HepG2 (cell line): ENCODE measurements at regions not wholly inside any gene's neighbourhood (a gene's known extent, or its start where the extent isn't known, plus 50 kb on each side); places are given as distances from the start of the nearest gene placed in this dataset.

Source experiments
- ATAC-seq: fragments of 200-7000 bp; cut with Tn5 transposase; 3 replicates; pipeline ENCODE4 v1.9.1; 2020; ENCODE audit warnings: mild to moderate bottlenecking, moderate library complexity
- BruUV-seq: library from RNA; stranded (reverse); fragments of 400-500 nt; replicated peaks from 2 replicates; lab custom pipeline; 2021; lab: Mats Ljungman, UMichigan
- CTCF ChIA-PET: fragments of 300-600 bp; formaldehyde crosslinking; extraction: SDS; loops from one replicate; lab custom pipeline; 2021; ENCODE audit warnings: low total read pairs, inconsistent platforms, low intra/inter-chr PET ratio; lab: Yijun Ruan, JAX
- POLR2A ChIA-PET: fragments of 350-600 bp; sonication (Branson Sonifier 250); formaldehyde crosslinking; loops from one replicate; lab custom pipeline; 2020; ENCODE audit warnings: antibody characterized with exemption, inconsistent platforms; lab: Yijun Ruan, JAX
- DNase-seq: peaks from one replicate; pipeline ENCODE4 v3.0.0-alpha.2; 2015; ENCODE audit warnings: low spot score
- FAIRE-seq: peaks from 3 replicates; lab custom pipeline; 2011; peaks lifted over from hg19 to GRCh38; lab: Jason Lieb, UNC
- H2AFZ ChIP-seq: one replicate; pipeline ENCODE4 v1.6.1; 2011; ENCODE audit warnings: low read length, inconsistent platforms
- H3K27ac ChIP-seq: fragments of 300-600 bp; 3 replicates; pipeline ENCODE4 v1.8.0; 2011; ENCODE audit warnings: mixed run types, mild to moderate bottlenecking, mixed read lengths, low read length, inconsistent platforms; ENCODE audit not compliant: insufficient read depth; ENCODE audit errors: extremely low read length
- H3K27me3 ChIP-seq, 2 experiments: fragments of 200-600 bp in 1 of 2; 2 replicates in 1 of 2; 3 replicates in 1 of 2; pipeline versions ENCODE4 v1.6.0 to v1.8.0; 2011; ENCODE audit warnings: low read length in 2 of 2, mild to moderate bottlenecking in 2 of 2, moderate library complexity in 2 of 2, inconsistent platforms in 1 of 2; ENCODE audit not compliant: insufficient read depth in 2 of 2, control insufficient read depth in 1 of 2
- H3K36me3 ChIP-seq, 2 experiments: fragments of 200-600 bp in 1 of 2; replicated peaks in 1 of 2; 2 replicates in 1 of 2; 3 replicates in 1 of 2; pipeline versions ENCODE4 v1.5.1 to v1.8.0; 2011; ENCODE audit warnings: low read length in 2 of 2, inconsistent platforms in 1 of 2; ENCODE audit not compliant: insufficient read depth in 2 of 2, control insufficient read depth in 1 of 2
- H3K4me1 ChIP-seq: 2 replicates; pipeline ENCODE4 v1.5.1; 2012; ENCODE audit warnings: low read length, inconsistent platforms; ENCODE audit not compliant: insufficient read depth
- H3K4me2 ChIP-seq: 2 replicates; pipeline ENCODE4 v1.6.0; 2011; ENCODE audit warnings: low read depth, low read length, inconsistent platforms
- H3K4me3 ChIP-seq, 3 experiments: fragments of 200-600 bp in 1 of 3; sonication (generic), shearing (Covaris generic) in 1 of 3; replicated peaks in 1 of 3; 2 replicates each; pipeline ENCODE4 v1.5.1; 2011 to 2016; ENCODE audit warnings: low read length in 3 of 3, inconsistent platforms in 2 of 3, low read depth in 2 of 3, mild to moderate bottlenecking in 2 of 3, control low read depth in 1 of 3, mixed read lengths in 1 of 3; ENCODE audit not compliant: insufficient read depth in 1 of 3
- H3K79me2 ChIP-seq: one replicate; pipeline ENCODE4 v1.6.1; 2011; ENCODE audit warnings: low read length, inconsistent platforms; ENCODE audit not compliant: insufficient read depth
- H3K9ac ChIP-seq: 2 replicates; pipeline ENCODE4 v1.6.0; 2011; ENCODE audit warnings: mild to moderate bottlenecking, low read depth, low read length, inconsistent platforms; ENCODE audit not compliant: insufficient read depth
- H3K9me3 ChIP-seq: 2 replicates; pipeline ENCODE4 v1.5.1; 2012; ENCODE audit warnings: mild to moderate bottlenecking, low read length
- H4K20me1 ChIP-seq: 2 replicates; pipeline ENCODE4 v1.6.0; 2011; ENCODE audit warnings: inconsistent platforms, mild to moderate bottlenecking, low read length, moderate library complexity; ENCODE audit not compliant: insufficient read depth
- IRX3 ChIP-seq: sonication (generic); formaldehyde crosslinking; IDR thresholded peaks from 2 replicates; pipeline ENCODE4 v1.8.1; 2023; ENCODE audit warnings: mild to moderate bottlenecking, low read depth, missing genetic modification reagents, borderline replicate concordance
- NCOA5 ChIP-seq: sonication (generic); formaldehyde crosslinking; IDR thresholded peaks from 2 replicates; pipeline ENCODE4 v1.4.0; 2020; ENCODE audit warnings: missing genetic modification reagents
- NRL ChIP-seq: sonication (generic); formaldehyde crosslinking; IDR thresholded peaks from 2 replicates; pipeline ENCODE4 v1.5.0; 2020; ENCODE audit warnings: missing genetic modification reagents, mild to moderate bottlenecking, moderate library complexity, borderline replicate concordance
- RARA ChIP-seq: IDR thresholded peaks from 2 replicates; pipeline ENCODE4 v1.6.1; 2016; ENCODE audit warnings: missing genetic modification reagents, missing compliant biosample characterization
- ZNF235 ChIP-seq: sonication (generic); formaldehyde crosslinking; IDR thresholded peaks from 2 replicates; pipeline ENCODE4 v1.8.1; 2023; ENCODE audit warnings: mild to moderate bottlenecking, missing genetic modification reagents, borderline replicate concordance
- ZNF552 ChIP-seq: sonication (generic); formaldehyde crosslinking; IDR thresholded peaks from 2 replicates; pipeline ENCODE4 v1.9.0; 2022; ENCODE audit warnings: missing genetic modification reagents, mild to moderate bottlenecking, borderline replicate concordance
- ZNF879 ChIP-seq: sonication (generic); formaldehyde crosslinking; IDR thresholded peaks from 2 replicates; pipeline ENCODE4 v1.8.1; 2023; ENCODE audit warnings: missing genetic modification reagents
- WGBS: methylation state at CpG from one replicate; pipeline ENCODE4 v1.1.6; 2017; ENCODE audit warnings: low lambda C conversion rate; 5-methylcytosine and 5-hydroxymethylcytosine counted together
- in situ Hi-C: cut with HindIII; loops from 2 replicates; pipeline ENCODE4 v1.10.0; 2017; ENCODE audit warnings: low pct_unique_long_range_greater_than_20kb; ENCODE audit not compliant: extremely low pct_ligation_motif_present
- intact Hi-C: fragments of 100-400 bp; cut with micrococcal nuclease; formaldehyde crosslinking; loops from one replicate; pipeline ENCODE4 v1.10.0; 2022; ENCODE audit not compliant: unreplicated experiment
- TF ChIP-seq, protein P1 (sequence below): sonication (generic); formaldehyde crosslinking; IDR thresholded peaks from 2 replicates; pipeline ENCODE4 v1.8.0; 2022; ENCODE audit warnings: mild to moderate bottlenecking, missing genetic modification reagents; ENCODE audit not compliant: insufficient replicate concordance
- TF ChIP-seq, protein P2 (sequence below): sonication (generic); formaldehyde crosslinking; IDR thresholded peaks from 2 replicates; pipeline ENCODE4 v1.4.0; 2020; ENCODE audit warnings: mild to moderate bottlenecking, missing genetic modification reagents
- TF ChIP-seq, protein P3 (sequence below): sonication (generic); formaldehyde crosslinking; conservative IDR thresholded peaks from 2 replicates; pipeline ENCODE4 v1.8.0; 2022; ENCODE audit warnings: missing genetic modification reagents
- TF ChIP-seq, protein P4 (sequence below): sonication (generic); IDR thresholded peaks from 2 replicates; pipeline ENCODE4 v1.6.1; 2016; ENCODE audit warnings: low read depth, borderline replicate concordance
- TF ChIP-seq, protein P5 (sequence below): sonication (generic); formaldehyde crosslinking; IDR thresholded peaks from 2 replicates; pipeline ENCODE4 v1.4.0; 2020; ENCODE audit warnings: missing genetic modification reagents

DNA sequence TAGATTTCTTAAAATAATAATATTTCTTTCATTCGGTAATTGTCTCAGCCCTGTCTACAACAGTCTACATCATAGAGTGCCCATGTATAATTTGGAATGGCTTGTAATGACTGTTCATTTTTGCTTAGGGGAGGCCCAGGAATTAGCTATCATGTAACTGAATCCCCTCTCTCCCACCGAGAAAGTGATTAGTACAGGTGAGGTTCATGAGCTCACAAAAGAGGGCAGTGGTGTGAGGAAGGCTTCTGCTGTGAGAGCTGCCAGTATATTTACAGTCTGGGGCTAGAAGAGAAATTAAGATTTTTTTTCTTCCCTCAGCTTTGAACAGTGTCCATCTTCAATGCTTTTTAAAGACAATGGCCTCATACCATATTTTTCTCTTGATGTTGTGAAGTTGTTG, 340.7 kb downstream of the ADGRL2 start:
- intact Hi-C loops = no loop called here
- H3K79me2 ChIP-seq = no peaks in the 10 kb centered on the region
- no peaks in the 10 kb centered on the region for H4K20me1 ChIP-seq
- no peaks in the 10 kb centered on the region for H3K4me1 ChIP-seq
- WGBS = 4% methylated on average over 2 of the region's 2 CpGs
- POLR2A ChIA-PET = no interaction called here
- H3K9ac ChIP-seq = no peak overlapping the region
- TF ChIP-seq IRX3 = no peak
- no peak for TF ChIP-seq RARA
- no peak for TF ChIP-seq ZNF552 (CRISPR knock-in tag)
- TF ChIP-seq ZNF879 (CRISPR knock-in tag) = no peak
- TF ChIP-seq, protein P1, sequence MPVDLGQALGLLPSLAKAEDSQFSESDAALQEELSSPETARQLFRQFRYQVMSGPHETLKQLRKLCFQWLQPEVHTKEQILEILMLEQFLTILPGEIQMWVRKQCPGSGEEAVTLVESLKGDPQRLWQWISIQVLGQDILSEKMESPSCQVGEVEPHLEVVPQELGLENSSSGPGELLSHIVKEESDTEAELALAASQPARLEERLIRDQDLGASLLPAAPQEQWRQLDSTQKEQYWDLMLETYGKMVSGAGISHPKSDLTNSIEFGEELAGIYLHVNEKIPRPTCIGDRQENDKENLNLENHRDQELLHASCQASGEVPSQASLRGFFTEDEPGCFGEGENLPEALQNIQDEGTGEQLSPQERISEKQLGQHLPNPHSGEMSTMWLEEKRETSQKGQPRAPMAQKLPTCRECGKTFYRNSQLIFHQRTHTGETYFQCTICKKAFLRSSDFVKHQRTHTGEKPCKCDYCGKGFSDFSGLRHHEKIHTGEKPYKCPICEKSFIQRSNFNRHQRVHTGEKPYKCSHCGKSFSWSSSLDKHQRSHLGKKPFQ (CRISPR knock-in tag) = no peak
- TF ChIP-seq, protein P2, sequence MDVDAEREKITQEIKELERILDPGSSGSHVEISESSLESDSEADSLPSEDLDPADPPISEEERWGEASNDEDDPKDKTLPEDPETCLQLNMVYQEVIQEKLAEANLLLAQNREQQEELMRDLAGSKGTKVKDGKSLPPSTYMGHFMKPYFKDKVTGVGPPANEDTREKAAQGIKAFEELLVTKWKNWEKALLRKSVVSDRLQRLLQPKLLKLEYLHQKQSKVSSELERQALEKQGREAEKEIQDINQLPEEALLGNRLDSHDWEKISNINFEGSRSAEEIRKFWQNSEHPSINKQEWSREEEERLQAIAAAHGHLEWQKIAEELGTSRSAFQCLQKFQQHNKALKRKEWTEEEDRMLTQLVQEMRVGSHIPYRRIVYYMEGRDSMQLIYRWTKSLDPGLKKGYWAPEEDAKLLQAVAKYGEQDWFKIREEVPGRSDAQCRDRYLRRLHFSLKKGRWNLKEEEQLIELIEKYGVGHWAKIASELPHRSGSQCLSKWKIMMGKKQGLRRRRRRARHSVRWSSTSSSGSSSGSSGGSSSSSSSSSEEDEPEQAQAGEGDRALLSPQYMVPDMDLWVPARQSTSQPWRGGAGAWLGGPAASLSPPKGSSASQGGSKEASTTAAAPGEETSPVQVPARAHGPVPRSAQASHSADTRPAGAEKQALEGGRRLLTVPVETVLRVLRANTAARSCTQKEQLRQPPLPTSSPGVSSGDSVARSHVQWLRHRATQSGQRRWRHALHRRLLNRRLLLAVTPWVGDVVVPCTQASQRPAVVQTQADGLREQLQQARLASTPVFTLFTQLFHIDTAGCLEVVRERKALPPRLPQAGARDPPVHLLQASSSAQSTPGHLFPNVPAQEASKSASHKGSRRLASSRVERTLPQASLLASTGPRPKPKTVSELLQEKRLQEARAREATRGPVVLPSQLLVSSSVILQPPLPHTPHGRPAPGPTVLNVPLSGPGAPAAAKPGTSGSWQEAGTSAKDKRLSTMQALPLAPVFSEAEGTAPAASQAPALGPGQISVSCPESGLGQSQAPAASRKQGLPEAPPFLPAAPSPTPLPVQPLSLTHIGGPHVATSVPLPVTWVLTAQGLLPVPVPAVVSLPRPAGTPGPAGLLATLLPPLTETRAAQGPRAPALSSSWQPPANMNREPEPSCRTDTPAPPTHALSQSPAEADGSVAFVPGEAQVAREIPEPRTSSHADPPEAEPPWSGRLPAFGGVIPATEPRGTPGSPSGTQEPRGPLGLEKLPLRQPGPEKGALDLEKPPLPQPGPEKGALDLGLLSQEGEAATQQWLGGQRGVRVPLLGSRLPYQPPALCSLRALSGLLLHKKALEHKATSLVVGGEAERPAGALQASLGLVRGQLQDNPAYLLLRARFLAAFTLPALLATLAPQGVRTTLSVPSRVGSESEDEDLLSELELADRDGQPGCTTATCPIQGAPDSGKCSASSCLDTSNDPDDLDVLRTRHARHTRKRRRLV = no peak
- no peak for TF ChIP-seq ZNF235 (CRISPR knock-in tag)
- no peak for TF ChIP-seq NRL (CRISPR knock-in tag)
- no peak for TF ChIP-seq NCOA5 (CRISPR knock-in tag)
- TF ChIP-seq, protein P3, sequence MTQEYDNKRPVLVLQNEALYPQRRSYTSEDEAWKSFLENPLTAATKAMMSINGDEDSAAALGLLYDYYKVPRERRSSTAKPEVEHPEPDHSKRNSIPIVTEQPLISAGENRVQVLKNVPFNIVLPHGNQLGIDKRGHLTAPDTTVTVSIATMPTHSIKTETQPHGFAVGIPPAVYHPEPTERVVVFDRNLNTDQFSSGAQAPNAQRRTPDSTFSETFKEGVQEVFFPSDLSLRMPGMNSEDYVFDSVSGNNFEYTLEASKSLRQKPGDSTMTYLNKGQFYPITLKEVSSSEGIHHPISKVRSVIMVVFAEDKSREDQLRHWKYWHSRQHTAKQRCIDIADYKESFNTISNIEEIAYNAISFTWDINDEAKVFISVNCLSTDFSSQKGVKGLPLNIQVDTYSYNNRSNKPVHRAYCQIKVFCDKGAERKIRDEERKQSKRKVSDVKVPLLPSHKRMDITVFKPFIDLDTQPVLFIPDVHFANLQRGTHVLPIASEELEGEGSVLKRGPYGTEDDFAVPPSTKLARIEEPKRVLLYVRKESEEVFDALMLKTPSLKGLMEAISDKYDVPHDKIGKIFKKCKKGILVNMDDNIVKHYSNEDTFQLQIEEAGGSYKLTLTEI (CRISPR knock-in tag) = no peak
- TF ChIP-seq, protein P4, sequence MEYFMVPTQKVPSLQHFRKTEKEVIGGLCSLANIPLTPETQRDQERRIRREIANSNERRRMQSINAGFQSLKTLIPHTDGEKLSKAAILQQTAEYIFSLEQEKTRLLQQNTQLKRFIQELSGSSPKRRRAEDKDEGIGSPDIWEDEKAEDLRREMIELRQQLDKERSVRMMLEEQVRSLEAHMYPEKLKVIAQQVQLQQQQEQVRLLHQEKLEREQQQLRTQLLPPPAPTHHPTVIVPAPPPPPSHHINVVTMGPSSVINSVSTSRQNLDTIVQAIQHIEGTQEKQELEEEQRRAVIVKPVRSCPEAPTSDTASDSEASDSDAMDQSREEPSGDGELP = no peak
- TF ChIP-seq, protein P5, sequence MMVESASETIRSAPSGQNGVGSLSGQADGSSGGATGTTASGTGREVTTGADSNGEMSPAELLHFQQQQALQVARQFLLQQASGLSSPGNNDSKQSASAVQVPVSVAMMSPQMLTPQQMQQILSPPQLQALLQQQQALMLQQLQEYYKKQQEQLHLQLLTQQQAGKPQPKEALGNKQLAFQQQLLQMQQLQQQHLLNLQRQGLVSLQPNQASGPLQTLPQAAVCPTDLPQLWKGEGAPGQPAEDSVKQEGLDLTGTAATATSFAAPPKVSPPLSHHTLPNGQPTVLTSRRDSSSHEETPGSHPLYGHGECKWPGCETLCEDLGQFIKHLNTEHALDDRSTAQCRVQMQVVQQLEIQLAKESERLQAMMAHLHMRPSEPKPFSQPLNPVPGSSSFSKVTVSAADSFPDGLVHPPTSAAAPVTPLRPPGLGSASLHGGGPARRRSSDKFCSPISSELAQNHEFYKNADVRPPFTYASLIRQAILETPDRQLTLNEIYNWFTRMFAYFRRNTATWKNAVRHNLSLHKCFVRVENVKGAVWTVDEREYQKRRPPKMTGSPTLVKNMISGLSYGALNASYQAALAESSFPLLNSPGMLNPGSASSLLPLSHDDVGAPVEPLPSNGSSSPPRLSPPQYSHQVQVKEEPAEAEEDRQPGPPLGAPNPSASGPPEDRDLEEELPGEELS (CRISPR knock-in tag) = no peak
- TF ChIP-seq, all 625 proteins: peak for 0
- H3K27me3 ChIP-seq = no peaks in the 10 kb centered on the region
- no peak overlapping the region for H3K27ac ChIP-seq
- CTCF ChIA-PET = no interaction called here
- ATAC-seq (no peak), DNase-seq (no peak), FAIRE-seq (no peak)
- no peak overlapping the region for H3K4me3 ChIP-seq
- H2AFZ ChIP-seq = no peak overlapping the region
- H3K9me3 ChIP-seq = peaks cover 72% of the 10 kb centered on the region
- in situ Hi-C loops = no loop called here
- no TSS peak for BruUV-seq
- H3K36me3 ChIP-seq = no peaks in the 10 kb centered on the region
- no peak overlapping the region for H3K4me2 ChIP-seq
